ENCODE measurements at regions not wholly inside any gene's neighbourhood (a gene's known extent, or its start where the extent isn't known, plus 50 kb on each side); places are given as distances from the start of the nearest gene placed in this dataset.
"Not testable (repeated sequence)": the region's sequence is repeated elsewhere in the genome, so short reads cannot be mapped to it uniquely, and the experiment has no call there.

GRCh38 chr6:15887491-15888461, 224.9 kb upstream of the DTNBP1 start:
- WGBS (ENCODE audit: extremely low coverage, insufficient coverage, insufficient read length) = no CpG with 5 or more reads among the region's 10 CpGs
- peaks cover 2% of the 10 kb centered on the region for H3K79me1 ChIP-seq (ENCODE audit: low read length)
- no peaks in the 10 kb centered on the region for H3K27me3 ChIP-seq (ENCODE audit: insufficient read depth, low read length)

GRCh38 chr6:15885624-15886023, 222.8 kb upstream of the DTNBP1 start:
- DNase-seq = no peak
- H3K4me2 ChIP-seq (ENCODE audit: low read length) = no peak overlapping the region
- no peak overlapping the region for H3K4ac ChIP-seq (ENCODE audit: low read depth, low read length)
- H4K91ac ChIP-seq (ENCODE audit: low read depth, low read length) = no peak overlapping the region
- H3K27me3 ChIP-seq (ENCODE audit: insufficient read depth, low read length) = no peaks in the 10 kb centered on the region
- H3K79me2 ChIP-seq (ENCODE audit: control insufficient read depth, insufficient read depth, low read length, poor library complexity) = no peaks in the 10 kb centered on the region
- WGBS (ENCODE audit: extremely low coverage, insufficient coverage, insufficient read length) = no CpG with 5 or more reads among the region's 5 CpGs
- H2BK12ac ChIP-seq (ENCODE audit: low read length) = no peak overlapping the region
- no peaks in the 10 kb centered on the region for H3K36me3 ChIP-seq (ENCODE audit: control insufficient read depth in 1 of 2, insufficient read depth in 2 of 2, low read length in 2 of 2)
- H3K18ac ChIP-seq (ENCODE audit: low read length) = no peak overlapping the region
- no peak overlapping the region for H4K12ac ChIP-seq (ENCODE audit: low read depth, low read length)
- no peak overlapping the region for H3K9ac ChIP-seq (ENCODE audit: low read length)
- H3K4me1 ChIP-seq (ENCODE audit: control insufficient read depth in 1 of 2, insufficient read depth in 2 of 2, low read length in 2 of 2) = no peaks in the 10 kb centered on the region
- H3K27ac ChIP-seq (ENCODE audit: low read depth, low read length) = no peak overlapping the region
- H3K23ac ChIP-seq (ENCODE audit: low read length) = no peak overlapping the region
- H3K9me3 ChIP-seq (ENCODE audit: insufficient read depth, low read depth, low read length) = peaks cover 2% of the 10 kb centered on the region
- no peak overlapping the region for H3K14ac ChIP-seq (ENCODE audit: low read length)
- H4K8ac ChIP-seq (ENCODE audit: low read depth, low read length) = no peak overlapping the region
- H3K4me3 ChIP-seq (ENCODE audit: low read depth, low read length) = no peak overlapping the region
- H2AFZ ChIP-seq (ENCODE audit: insufficient read depth, low read length, poor library complexity) = no peak overlapping the region
- no peak overlapping the region for H2AK5ac ChIP-seq (ENCODE audit: low read length)
- no peaks in the 10 kb centered on the region for H3K79me1 ChIP-seq (ENCODE audit: low read length)
- H2BK120ac ChIP-seq (ENCODE audit: insufficient read depth, low read length, poor library complexity) = no peak overlapping the region
- H2BK5ac ChIP-seq (ENCODE audit: low read depth, low read length, poor library complexity) = no peak overlapping the region

More at GRCh38 chr6:15887491-15888461, 224.9 kb upstream of the DTNBP1 start:
- no peak overlapping the region for H2BK120ac ChIP-seq (ENCODE audit: insufficient read depth, low read length, poor library complexity)
- no peak overlapping the region for H3K27ac ChIP-seq (ENCODE audit: low read depth, low read length)
- H3K18ac ChIP-seq (ENCODE audit: low read length) = no peak overlapping the region
- no peak overlapping the region for H3K9ac ChIP-seq (ENCODE audit: low read length)
- no peaks in the 10 kb centered on the region for H3K36me3 ChIP-seq (ENCODE audit: control insufficient read depth in 1 of 2, insufficient read depth in 2 of 2, low read length in 2 of 2)
- peaks cover 2% of the 10 kb centered on the region for H3K9me3 ChIP-seq (ENCODE audit: insufficient read depth, low read depth, low read length)
- no peak overlapping the region for H3K23ac ChIP-seq (ENCODE audit: low read length)
- no peak overlapping the region for H2AK5ac ChIP-seq (ENCODE audit: low read length)
- H4K91ac ChIP-seq (ENCODE audit: low read depth, low read length) = no peak overlapping the region
- no peak overlapping the region for H2AFZ ChIP-seq (ENCODE audit: insufficient read depth, low read length, poor library complexity)
- no peak overlapping the region for H2BK5ac ChIP-seq (ENCODE audit: low read depth, low read length, poor library complexity)
- no peak overlapping the region for H4K8ac ChIP-seq (ENCODE audit: low read depth, low read length)
- H3K4me1 ChIP-seq (ENCODE audit: control insufficient read depth in 1 of 2, insufficient read depth in 2 of 2, low read length in 2 of 2) = no peaks in the 10 kb centered on the region
- H3K79me2 ChIP-seq (ENCODE audit: control insufficient read depth, insufficient read depth, low read length, poor library complexity) = no peaks in the 10 kb centered on the region
- H4K12ac ChIP-seq (ENCODE audit: low read depth, low read length) = no peak overlapping the region
- H3K4ac ChIP-seq (ENCODE audit: low read depth, low read length) = no peak overlapping the region
- H2BK12ac ChIP-seq (ENCODE audit: low read length) = no peak overlapping the region
- H3K4me3 ChIP-seq (ENCODE audit: low read depth, low read length) = no peak overlapping the region
- DNase-seq = no peak
- H3K14ac ChIP-seq (ENCODE audit: low read length) = no peak overlapping the region
- no peak overlapping the region for H3K4me2 ChIP-seq (ENCODE audit: low read length)

- not testable (repeated sequence) for H3K4me1 ChIP-seq (ENCODE audit: control insufficient read depth in 1 of 2, insufficient read depth in 2 of 2, low read length in 2 of 2); H2BK12ac ChIP-seq (ENCODE audit: low read length); H3K79me2 ChIP-seq (ENCODE audit: control insufficient read depth, insufficient read depth, low read length, poor library complexity); H4K91ac ChIP-seq (ENCODE audit: low read depth, low read length); H3K14ac ChIP-seq (ENCODE audit: low read length); H2BK120ac ChIP-seq (ENCODE audit: insufficient read depth, low read length, poor library complexity); H3K18ac ChIP-seq (ENCODE audit: low read length); H3K27me3 ChIP-seq (ENCODE audit: insufficient read depth, low read length); H2BK5ac ChIP-seq (ENCODE audit: low read depth, low read length, poor library complexity); H3K4me2 ChIP-seq (ENCODE audit: low read length); H2AFZ ChIP-seq (ENCODE audit: insufficient read depth, low read length, poor library complexity); H3K4ac ChIP-seq (ENCODE audit: low read depth, low read length); H4K8ac ChIP-seq (ENCODE audit: low read depth, low read length); H3K4me3 ChIP-seq (ENCODE audit: low read depth, low read length); DNase-seq; H3K79me1 ChIP-seq (ENCODE audit: low read length); H3K36me3 ChIP-seq (ENCODE audit: control insufficient read depth in 1 of 2, insufficient read depth in 2 of 2, low read length in 2 of 2); H3K9ac ChIP-seq (ENCODE audit: low read length); H3K23ac ChIP-seq (ENCODE audit: low read length); H3K9me3 ChIP-seq (ENCODE audit: insufficient read depth, low read depth, low read length); H3K27ac ChIP-seq (ENCODE audit: low read depth, low read length); H2AK5ac ChIP-seq (ENCODE audit: low read length); H4K12ac ChIP-seq (ENCODE audit: low read depth, low read length)
- no CpG with 5 or more reads among the region's 10 CpGs for WGBS (ENCODE audit: extremely low coverage, insufficient coverage, insufficient read length)
Measured at GRCh38 chr6:15883593-15883992, 220.8 kb upstream of the DTNBP1 start.

GRCh38 chr6:15882915-15883314, 220.1 kb upstream of the DTNBP1 start:
- no peak for DNase-seq
- Histone ChIP-seq H3K14ac (ENCODE audit: low read length) (no peak overlapping the region), H3K79me2 (ENCODE audit: control insufficient read depth, insufficient read depth, low read length, poor library complexity) (no peaks in the 10 kb centered on the region), H3K27me3 (ENCODE audit: insufficient read depth, low read length) (no peaks in the 10 kb centered on the region), H4K8ac (ENCODE audit: low read depth, low read length) (no peak overlapping the region), H2BK12ac (ENCODE audit: low read length) (no peak overlapping the region), H3K36me3 (ENCODE audit: control insufficient read depth in 1 of 2, insufficient read depth in 2 of 2, low read length in 2 of 2) (no peaks in the 10 kb centered on the region), H3K4ac (ENCODE audit: low read depth, low read length) (no peak overlapping the region), H3K4me3 (ENCODE audit: low read depth, low read length) (no peak overlapping the region), H2BK5ac (ENCODE audit: low read depth, low read length, poor library complexity) (no peak overlapping the region), H3K27ac (ENCODE audit: low read depth, low read length) (no peak overlapping the region), H4K12ac (ENCODE audit: low read depth, low read length) (no peak overlapping the region), H3K9me3 (ENCODE audit: insufficient read depth, low read depth, low read length) (peaks cover 2% of the 10 kb centered on the region), H3K18ac (ENCODE audit: low read length) (no peak overlapping the region), H3K23ac (ENCODE audit: low read length) (no peak overlapping the region), H3K9ac (ENCODE audit: low read length) (no peak overlapping the region), H3K4me1 (ENCODE audit: control insufficient read depth in 1 of 2, insufficient read depth in 2 of 2, low read length in 2 of 2) (no peaks in the 10 kb centered on the region), H2BK120ac (ENCODE audit: insufficient read depth, low read length, poor library complexity) (no peak overlapping the region), H2AK5ac (ENCODE audit: low read length) (no peak overlapping the region), H3K4me2 (ENCODE audit: low read length) (no peak overlapping the region), H3K79me1 (ENCODE audit: low read length) (no peaks in the 10 kb centered on the region), H2AFZ (ENCODE audit: insufficient read depth, low read length, poor library complexity) (no peak overlapping the region), H4K91ac (ENCODE audit: low read depth, low read length) (no peak overlapping the region)
- WGBS (ENCODE audit: extremely low coverage, insufficient coverage, insufficient read length) = no CpG with 5 or more reads among the region's 6 CpGs
